RWPE2 (cell line): ENCODE measurements at regions not wholly inside any gene's neighbourhood (a gene's known extent, or its start where the extent isn't known, plus 50 kb on each side); places are given as distances from the start of the nearest gene placed in this dataset.

Experiments used
- ATAC-seq: fragments of 200-7000 bp; cut with Tn5 transposase; 3 replicates; pipeline ENCODE4 v1.9.1; 2021; ENCODE audit warnings: low read depth
- DNase-seq: peaks from one replicate; pipeline ENCODE4 v3.0.0-alpha.2; 2020; ENCODE audit warnings: low spot score
- H3K27ac ChIP-seq: fragments of 450-650 bp; 2 replicates; pipeline ENCODE4 v1.5.1; 2017; ENCODE audit warnings: mild to moderate bottlenecking; ENCODE audit not compliant: poor library complexity, severe bottlenecking
- H3K27me3 ChIP-seq: fragments of 250-450 bp; sonication (Bioruptor Pico); 2 replicates; pipeline ENCODE4 v1.5.1; 2021; ENCODE audit warnings: mild to moderate bottlenecking, moderate library complexity; ENCODE audit not compliant: insufficient read depth, poor library complexity, severe bottlenecking
- H3K36me3 ChIP-seq: fragments of 250-450 bp; sonication (Bioruptor Pico); 2 replicates; pipeline ENCODE4 v1.5.1; 2020; ENCODE audit warnings: low read depth, mild to moderate bottlenecking, moderate library complexity
- H3K4me1 ChIP-seq: fragments of 250-450 bp; sonication (Bioruptor Pico); 2 replicates; pipeline ENCODE4 v1.5.1; 2021; ENCODE audit warnings: mild to moderate bottlenecking, moderate library complexity; ENCODE audit not compliant: insufficient read depth, poor library complexity, severe bottlenecking
- H3K4me3 ChIP-seq: fragments of 250-450 bp; sonication (Bioruptor Pico); 2 replicates; pipeline ENCODE4 v1.5.1; 2021; ENCODE audit warnings: mild to moderate bottlenecking, moderate library complexity; ENCODE audit not compliant: severe bottlenecking
- H3K9me3 ChIP-seq: fragments of 250-450 bp; sonication (Bioruptor Pico); 2 replicates; pipeline ENCODE4 v1.5.1; 2021; ENCODE audit warnings: mild to moderate bottlenecking, moderate library complexity; ENCODE audit not compliant: severe bottlenecking
- TF ChIP-seq, protein P1 (sequence below): fragments of 450-650 bp; IDR thresholded peaks from one replicate; pipeline ENCODE4 v1.5.1; 2017; ENCODE audit warnings: mild to moderate bottlenecking, moderate library complexity; ENCODE audit not compliant: poor library complexity, severe bottlenecking

DNA sequence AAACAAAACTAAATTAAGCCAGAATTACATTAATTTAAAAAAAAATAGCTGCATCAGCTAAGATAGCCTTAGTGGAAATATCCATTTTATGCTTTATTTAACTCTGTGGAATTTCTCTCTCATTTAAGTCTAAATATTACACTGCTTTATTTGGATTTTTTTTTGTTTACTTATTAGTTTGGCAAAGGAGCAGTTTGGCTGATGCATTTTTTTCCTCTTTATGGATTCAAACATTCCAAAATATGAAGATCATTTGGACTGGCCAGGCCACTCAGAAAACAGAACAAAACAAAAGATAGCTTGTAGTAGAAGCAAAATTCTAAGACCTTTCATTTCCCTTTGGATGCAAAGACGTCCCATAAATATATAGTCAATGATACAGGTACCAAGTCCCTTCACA, 707.3 kb upstream of the UBE2E2 start:
- DNase-seq (no peak), ATAC-seq (no peak)
- Histone ChIP-seq H3K27me3 (no peaks in the 10 kb centered on the region), H3K4me1 (no peaks in the 10 kb centered on the region), H3K9me3 (no peaks in the 10 kb centered on the region), H3K4me3 (no peak overlapping the region), H3K36me3 (no peaks in the 10 kb centered on the region), H3K27ac (no peak overlapping the region)
- TF ChIP-seq, protein P1, sequence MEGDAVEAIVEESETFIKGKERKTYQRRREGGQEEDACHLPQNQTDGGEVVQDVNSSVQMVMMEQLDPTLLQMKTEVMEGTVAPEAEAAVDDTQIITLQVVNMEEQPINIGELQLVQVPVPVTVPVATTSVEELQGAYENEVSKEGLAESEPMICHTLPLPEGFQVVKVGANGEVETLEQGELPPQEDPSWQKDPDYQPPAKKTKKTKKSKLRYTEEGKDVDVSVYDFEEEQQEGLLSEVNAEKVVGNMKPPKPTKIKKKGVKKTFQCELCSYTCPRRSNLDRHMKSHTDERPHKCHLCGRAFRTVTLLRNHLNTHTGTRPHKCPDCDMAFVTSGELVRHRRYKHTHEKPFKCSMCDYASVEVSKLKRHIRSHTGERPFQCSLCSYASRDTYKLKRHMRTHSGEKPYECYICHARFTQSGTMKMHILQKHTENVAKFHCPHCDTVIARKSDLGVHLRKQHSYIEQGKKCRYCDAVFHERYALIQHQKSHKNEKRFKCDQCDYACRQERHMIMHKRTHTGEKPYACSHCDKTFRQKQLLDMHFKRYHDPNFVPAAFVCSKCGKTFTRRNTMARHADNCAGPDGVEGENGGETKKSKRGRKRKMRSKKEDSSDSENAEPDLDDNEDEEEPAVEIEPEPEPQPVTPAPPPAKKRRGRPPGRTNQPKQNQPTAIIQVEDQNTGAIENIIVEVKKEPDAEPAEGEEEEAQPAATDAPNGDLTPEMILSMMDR, result no peak

DNA sequence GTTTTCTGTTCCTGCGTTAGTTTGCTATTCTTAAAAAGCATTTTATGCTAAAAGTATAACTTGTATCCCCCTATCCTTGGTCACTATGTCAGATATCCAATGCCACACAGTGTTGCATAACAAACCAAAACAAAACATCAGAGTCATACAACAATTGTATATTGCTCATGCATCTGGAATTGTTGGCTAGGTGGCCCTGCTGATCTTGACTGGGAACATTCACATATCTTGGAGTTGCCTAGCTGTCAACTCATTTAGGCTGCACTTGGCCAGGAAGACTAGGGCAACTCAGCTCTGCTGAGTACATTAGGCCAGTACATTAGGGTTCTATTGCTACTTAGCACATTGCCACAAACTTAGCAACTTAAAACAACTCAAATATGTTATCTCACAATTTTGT, 706.5 kb upstream of the UBE2E2 start:
- no peak overlapping the region for H3K4me3 ChIP-seq
- ATAC-seq, result no peak
- TF ChIP-seq, protein P1, result no peak

DNA sequence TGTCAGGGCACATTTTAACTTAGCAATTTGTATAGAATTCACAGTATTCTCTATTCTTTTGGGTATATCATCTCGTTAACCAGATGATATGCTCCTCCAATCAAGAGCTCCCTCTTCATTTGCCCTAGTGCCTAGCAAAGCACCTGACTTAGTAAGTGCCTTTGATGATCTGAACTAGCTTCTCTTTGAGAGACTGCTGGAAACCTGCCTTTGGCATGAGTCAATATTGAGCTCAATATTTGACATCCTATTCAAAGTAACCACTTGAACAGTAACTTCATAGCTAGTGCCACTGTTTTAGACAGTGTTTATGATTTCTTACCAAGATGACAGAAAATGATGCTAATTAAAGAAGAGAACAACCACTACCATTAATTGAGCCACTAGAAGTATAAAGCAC, 696.3 kb upstream of the UBE2E2 start:
- Histone ChIP-seq H3K27me3 (no peaks in the 10 kb centered on the region), H3K27ac (no peak overlapping the region), H3K36me3 (no peaks in the 10 kb centered on the region), H3K9me3 (no peaks in the 10 kb centered on the region), H3K4me1 (no peaks in the 10 kb centered on the region), H3K4me3 (no peak overlapping the region)
- ATAC-seq (no peak), DNase-seq (no peak)
- TF ChIP-seq, protein P1, result no peak

More for the DNA sequence above, 706.5 kb upstream of the UBE2E2 start:
- H3K27ac ChIP-seq, result no peak overlapping the region
- no peak for DNase-seq
- H3K27me3 ChIP-seq, result no peaks in the 10 kb centered on the region
- H3K36me3 ChIP-seq, result no peaks in the 10 kb centered on the region
- H3K4me1 ChIP-seq, result no peaks in the 10 kb centered on the region
- no peaks in the 10 kb centered on the region for H3K9me3 ChIP-seq

DNA sequence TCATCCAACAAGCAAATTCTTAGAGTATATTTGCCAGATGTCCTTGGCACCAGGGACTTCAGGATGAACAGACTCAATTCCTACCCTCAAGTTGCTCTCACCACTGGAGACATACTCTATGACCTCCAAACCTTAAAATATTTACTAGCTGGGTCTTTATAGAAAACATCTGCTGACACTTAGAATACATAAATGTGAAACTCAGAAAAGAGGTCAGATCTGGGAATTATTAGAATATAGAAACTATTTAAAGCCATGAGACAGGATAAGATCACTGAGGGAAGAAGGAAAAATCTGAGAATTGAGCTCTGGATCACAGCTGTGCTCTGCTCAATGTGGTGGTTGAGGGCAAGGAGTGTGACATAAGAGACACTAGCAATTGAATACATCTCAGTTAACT, 695.4 kb upstream of the UBE2E2 start:
- Histone ChIP-seq H3K27me3 (no peaks in the 10 kb centered on the region), H3K9me3 (no peaks in the 10 kb centered on the region), H3K4me3 (no peak overlapping the region), H3K36me3 (no peaks in the 10 kb centered on the region), H3K4me1 (no peaks in the 10 kb centered on the region), H3K27ac (no peak overlapping the region)
- ATAC-seq (no peak), DNase-seq (no peak)
- TF ChIP-seq, protein P1, result no peak

DNA sequence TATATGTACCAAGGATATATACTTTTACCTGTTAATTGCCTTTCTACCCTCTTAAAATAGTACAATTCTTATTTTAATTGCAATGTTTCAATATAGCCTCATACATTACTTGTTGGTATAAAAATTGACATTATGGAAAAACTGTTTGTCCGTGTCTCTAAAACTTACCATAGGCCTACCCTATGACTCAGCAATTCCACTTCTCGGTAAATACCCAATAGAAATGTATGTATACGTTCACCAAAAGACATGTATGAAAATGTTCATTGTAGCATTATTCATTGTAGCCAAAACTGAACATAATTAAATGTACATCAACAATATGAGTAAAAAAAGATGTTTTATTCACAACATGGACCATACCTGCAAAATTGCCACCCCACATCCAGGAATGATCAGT, 679.2 kb upstream of the UBE2E2 start:
- ATAC-seq, result no peak
- no peaks in the 10 kb centered on the region for H3K27me3 ChIP-seq
- H3K4me3 ChIP-seq, result no peak overlapping the region
- H3K27ac ChIP-seq, result no peak overlapping the region
- TF ChIP-seq, protein P1, result no peak
- H3K9me3 ChIP-seq, result no peaks in the 10 kb centered on the region
- no peaks in the 10 kb centered on the region for H3K4me1 ChIP-seq
- no peak for DNase-seq
- H3K36me3 ChIP-seq, result no peaks in the 10 kb centered on the region
